Fibroblast of the aortic adventitia (primary cell): ENCODE measurements at regions not wholly inside any gene's neighbourhood (a gene's known extent, or its start where the extent isn't known, plus 50 kb on each side); places are given as distances from the start of the nearest gene placed in this dataset.

Experiments used
- DNase-seq: peaks from one replicate; pipeline ENCODE4 v3.0.0-alpha.2; 2010; ENCODE audit warnings: low read depth
- H3K4me3 ChIP-seq: 2 replicates; pipeline ENCODE4 v1.5.1; 2011; ENCODE audit warnings: low read depth, mild to moderate bottlenecking, control low read depth, low read length, moderate library complexity
- CTCF ChIP-seq: IDR thresholded peaks from 2 replicates; pipeline ENCODE4 v1.5.1; 2011; ENCODE audit warnings: mild to moderate bottlenecking, low read length, control low read depth, inconsistent platforms; ENCODE audit not compliant: insufficient read depth

GRCh38 chrX:8105531-8105930 is 65.5 kb downstream of the VCX2 start:
- no peak for DNase-seq
- no peak overlapping the region for H3K4me3 ChIP-seq
- TF ChIP-seq CTCF: no peak

GRCh38 chrX:8103655-8104054 is 67.4 kb downstream of the VCX2 start:
- H3K4me3 ChIP-seq: no peak overlapping the region
- TF ChIP-seq CTCF: no peak

GRCh38 chrX:8091510-8091909 is 79.6 kb downstream of the VCX2 start:
- TF ChIP-seq CTCF: no peak
- H3K4me3 ChIP-seq: no peak overlapping the region
- no peak for DNase-seq

More at GRCh38 chrX:8103655-8104054, 67.4 kb downstream of the VCX2 start:
- no peak for DNase-seq

- no peak for TF ChIP-seq CTCF
- H3K4me3 ChIP-seq: no peak overlapping the region
- no peak for DNase-seq
Observed at GRCh38 chrX:8090906-8091305, 80.2 kb downstream of the VCX2 start.

GRCh38 chrX:8090482-8090881 is 80.6 kb downstream of the VCX2 start:
- no peak for TF ChIP-seq CTCF
- no peak for DNase-seq
- no peak overlapping the region for H3K4me3 ChIP-seq

GRCh38 chrX:8089141-8089540 is 81.9 kb downstream of the VCX2 start:
- TF ChIP-seq CTCF: no peak
- no peak overlapping the region for H3K4me3 ChIP-seq
- no peak for DNase-seq

- no peak for DNase-seq
- TF ChIP-seq CTCF: no peak
- no peak overlapping the region for H3K4me3 ChIP-seq
Observed at GRCh38 chrX:8084006-8084405, 87.1 kb downstream of the VCX2 start.
